Adrenal gland (tissue), 5 donors: ENCODE measurements at regions not wholly inside any gene's neighbourhood (a gene's known extent, or its start where the extent isn't known, plus 50 kb on each side); places are given as distances from the start of the nearest gene placed in this dataset.

ENCODE experiments used
- POLR2A ChIP-seq, 2 donors: fragments of 450-650 bp; IDR thresholded peaks; one replicate each; pipeline ENCODE4 v1.6.1; 2017; ENCODE audit warnings: antibody characterized with exemption in 2 of 2, mild to moderate bottlenecking in 2 of 2, moderate library complexity in 1 of 2
- TF ChIP-seq, protein P1 (sequence below), 6 experiments: fragments of 450-650 bp in 4 of 6; fragments of 200-600 bp in 2 of 6; sonication (generic) in 1 of 6; IDR thresholded peaks; 1 replicate in 5 of 6; 2 replicates in 1 of 6; pipeline versions ENCODE4 v1.5.1 to v1.8.0; 2016 to 2021; ENCODE audit warnings: antibody characterized with exemption in 6 of 6, mild to moderate bottlenecking in 2 of 6, moderate library complexity in 1 of 6
- donor health status: DM: no; HTN: no; CAD: no.

DNA sequence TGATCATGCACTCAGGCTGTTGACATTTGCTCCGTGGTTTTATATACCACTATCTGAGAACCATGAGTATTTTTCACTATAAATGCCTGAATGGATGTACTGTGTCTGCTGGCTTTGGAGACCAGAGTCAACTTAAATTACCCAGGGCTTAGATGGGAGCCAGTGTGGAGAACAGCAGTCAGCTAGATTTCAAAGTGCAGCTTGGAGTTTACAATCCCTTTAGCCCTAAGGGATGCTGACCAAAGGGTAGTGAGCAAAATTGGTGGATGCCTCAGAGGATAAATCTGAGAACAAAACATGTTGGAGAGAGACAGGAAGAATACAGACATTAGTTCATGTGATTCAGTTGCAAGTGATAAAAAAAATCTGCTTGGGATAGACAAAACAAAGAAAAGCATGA is 327.5 kb downstream of the C11orf87 start:
- TF ChIP-seq, protein P1, sequence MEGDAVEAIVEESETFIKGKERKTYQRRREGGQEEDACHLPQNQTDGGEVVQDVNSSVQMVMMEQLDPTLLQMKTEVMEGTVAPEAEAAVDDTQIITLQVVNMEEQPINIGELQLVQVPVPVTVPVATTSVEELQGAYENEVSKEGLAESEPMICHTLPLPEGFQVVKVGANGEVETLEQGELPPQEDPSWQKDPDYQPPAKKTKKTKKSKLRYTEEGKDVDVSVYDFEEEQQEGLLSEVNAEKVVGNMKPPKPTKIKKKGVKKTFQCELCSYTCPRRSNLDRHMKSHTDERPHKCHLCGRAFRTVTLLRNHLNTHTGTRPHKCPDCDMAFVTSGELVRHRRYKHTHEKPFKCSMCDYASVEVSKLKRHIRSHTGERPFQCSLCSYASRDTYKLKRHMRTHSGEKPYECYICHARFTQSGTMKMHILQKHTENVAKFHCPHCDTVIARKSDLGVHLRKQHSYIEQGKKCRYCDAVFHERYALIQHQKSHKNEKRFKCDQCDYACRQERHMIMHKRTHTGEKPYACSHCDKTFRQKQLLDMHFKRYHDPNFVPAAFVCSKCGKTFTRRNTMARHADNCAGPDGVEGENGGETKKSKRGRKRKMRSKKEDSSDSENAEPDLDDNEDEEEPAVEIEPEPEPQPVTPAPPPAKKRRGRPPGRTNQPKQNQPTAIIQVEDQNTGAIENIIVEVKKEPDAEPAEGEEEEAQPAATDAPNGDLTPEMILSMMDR (IDR thresholded peaks at IDR 0.05): no peak
- TF ChIP-seq POLR2A (IDR thresholded peaks at IDR 0.05): no peak
